Choroid plexus epithelial cell (primary cell): ENCODE measurements at regions not wholly inside any gene's neighbourhood (a gene's known extent, or its start where the extent isn't known, plus 50 kb on each side); places are given as distances from the start of the nearest gene placed in this dataset.

Source experiments
- DNase-seq: peaks from one replicate; pipeline ENCODE4 v3.0.0-alpha.2; 2010; ENCODE audit warnings: low read depth
- H3K4me3 ChIP-seq: 2 replicates; pipeline ENCODE4 v1.5.1; 2011; ENCODE audit warnings: low read depth, mild to moderate bottlenecking, control low read depth, low read length, moderate library complexity
- TF ChIP-seq, protein P1 (sequence below): conservative IDR thresholded peaks from 2 replicates; pipeline ENCODE4 v1.5.1; 2011; ENCODE audit warnings: low read depth, mild to moderate bottlenecking, control low read depth, inconsistent platforms, low read length, moderate library complexity

- TF ChIP-seq, protein P1, sequence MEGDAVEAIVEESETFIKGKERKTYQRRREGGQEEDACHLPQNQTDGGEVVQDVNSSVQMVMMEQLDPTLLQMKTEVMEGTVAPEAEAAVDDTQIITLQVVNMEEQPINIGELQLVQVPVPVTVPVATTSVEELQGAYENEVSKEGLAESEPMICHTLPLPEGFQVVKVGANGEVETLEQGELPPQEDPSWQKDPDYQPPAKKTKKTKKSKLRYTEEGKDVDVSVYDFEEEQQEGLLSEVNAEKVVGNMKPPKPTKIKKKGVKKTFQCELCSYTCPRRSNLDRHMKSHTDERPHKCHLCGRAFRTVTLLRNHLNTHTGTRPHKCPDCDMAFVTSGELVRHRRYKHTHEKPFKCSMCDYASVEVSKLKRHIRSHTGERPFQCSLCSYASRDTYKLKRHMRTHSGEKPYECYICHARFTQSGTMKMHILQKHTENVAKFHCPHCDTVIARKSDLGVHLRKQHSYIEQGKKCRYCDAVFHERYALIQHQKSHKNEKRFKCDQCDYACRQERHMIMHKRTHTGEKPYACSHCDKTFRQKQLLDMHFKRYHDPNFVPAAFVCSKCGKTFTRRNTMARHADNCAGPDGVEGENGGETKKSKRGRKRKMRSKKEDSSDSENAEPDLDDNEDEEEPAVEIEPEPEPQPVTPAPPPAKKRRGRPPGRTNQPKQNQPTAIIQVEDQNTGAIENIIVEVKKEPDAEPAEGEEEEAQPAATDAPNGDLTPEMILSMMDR, result no peak
- no peak for DNase-seq
- no peak overlapping the region for H3K4me3 ChIP-seq
Measured at GRCh38 chr21:24938573-24938972, 668.7 kb downstream of the MRPL39 start.

DNA sequence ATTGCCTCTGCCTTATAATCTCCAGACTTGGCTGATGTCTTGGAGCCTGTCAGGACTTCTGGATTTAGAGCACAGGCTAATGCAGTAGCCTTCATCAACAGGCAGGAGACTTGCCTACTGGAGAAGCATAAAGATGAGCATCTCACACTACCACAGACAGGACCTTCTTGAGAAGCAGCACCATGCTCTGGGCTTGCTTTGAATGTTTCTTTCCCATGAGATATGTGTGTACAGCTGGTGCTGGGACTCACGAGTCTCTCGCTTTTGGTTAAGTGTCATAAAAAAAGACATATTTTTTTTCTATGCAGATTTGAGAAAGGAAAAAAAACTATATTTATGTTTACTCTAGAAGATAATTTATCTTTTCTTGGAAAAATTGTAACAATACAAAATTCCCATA is 671.3 kb downstream of the MRPL39 start:
- TF ChIP-seq, protein P1, result no peak
- no peak overlapping the region for H3K4me3 ChIP-seq
- DNase-seq, result no peak

- TF ChIP-seq, protein P1, result no peak
- H3K4me3 ChIP-seq, result no peak overlapping the region
- no peak for DNase-seq
Measured at GRCh38 chr21:24910591-24910990, 696.7 kb downstream of the MRPL39 start.

GRCh38 chr21:24903994-24904635 is 703.2 kb downstream of the MRPL39 start:
- TF ChIP-seq, protein P1, result no peak
- no peak overlapping the region for H3K4me3 ChIP-seq
- DNase-seq, result no peak

GRCh38 chr21:24899138-24899537 is 708.1 kb downstream of the MRPL39 start:
- H3K4me3 ChIP-seq, result no peak overlapping the region
- TF ChIP-seq, protein P1, result no peak
- DNase-seq, result no peak

DNA sequence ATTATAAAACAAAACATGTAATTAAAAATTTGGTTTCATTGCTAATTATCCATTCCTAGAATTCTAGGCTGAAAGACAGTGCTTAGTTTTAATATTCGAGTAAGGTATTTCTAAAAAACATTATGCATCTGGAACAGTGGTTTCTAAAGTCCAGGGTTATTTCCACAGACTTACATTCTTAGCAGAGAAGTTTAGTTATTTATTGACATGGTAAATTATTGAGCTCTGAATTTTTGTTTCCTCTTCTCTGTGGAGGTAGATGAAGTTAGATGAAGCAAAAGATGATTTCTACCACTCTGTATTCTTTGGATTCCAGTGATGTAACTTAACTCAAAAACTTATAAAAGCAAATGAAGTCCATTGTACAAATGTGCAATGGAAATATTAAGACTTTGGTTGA is 709.4 kb downstream of the MRPL39 start:
- DNase-seq, result no peak
- TF ChIP-seq, protein P1, result no peak
- H3K4me3 ChIP-seq, result no peak overlapping the region

DNA sequence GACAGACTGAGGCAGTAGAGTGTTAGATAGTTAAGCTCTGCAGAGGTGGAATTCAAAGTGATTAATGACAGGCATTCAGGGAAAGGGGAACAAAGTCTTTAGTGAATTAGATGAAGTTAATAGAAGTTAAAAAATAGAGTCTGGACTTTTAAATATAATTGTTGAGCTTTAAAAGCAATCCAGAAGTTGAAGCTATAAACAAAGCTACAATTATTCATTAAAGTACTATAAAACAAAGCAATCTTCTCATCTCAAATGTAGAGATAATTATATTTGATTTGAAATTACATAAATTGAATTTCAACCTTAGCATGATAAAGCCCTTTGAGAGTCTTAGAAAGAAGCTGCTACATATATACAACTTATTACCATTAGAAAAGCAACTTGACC is 710.6 kb downstream of the MRPL39 start:
- no peak for DNase-seq
- H3K4me3 ChIP-seq, result no peak overlapping the region
- TF ChIP-seq, protein P1, result no peak
